HG02938 (cell line): ENCODE measurements at regions not wholly inside any gene's neighbourhood (a gene's known extent, or its start where the extent isn't known, plus 50 kb on each side); places are given as distances from the start of the nearest gene placed in this dataset.

Source experiments
- ATAC-seq: cut with Tn5 transposase; IDR thresholded peaks from one replicate; pipeline ENCODE4 v1.9.1; 2021; ENCODE audit warnings: mild to moderate bottlenecking, moderate library complexity; ENCODE audit not compliant: unreplicated experiment

DNA sequence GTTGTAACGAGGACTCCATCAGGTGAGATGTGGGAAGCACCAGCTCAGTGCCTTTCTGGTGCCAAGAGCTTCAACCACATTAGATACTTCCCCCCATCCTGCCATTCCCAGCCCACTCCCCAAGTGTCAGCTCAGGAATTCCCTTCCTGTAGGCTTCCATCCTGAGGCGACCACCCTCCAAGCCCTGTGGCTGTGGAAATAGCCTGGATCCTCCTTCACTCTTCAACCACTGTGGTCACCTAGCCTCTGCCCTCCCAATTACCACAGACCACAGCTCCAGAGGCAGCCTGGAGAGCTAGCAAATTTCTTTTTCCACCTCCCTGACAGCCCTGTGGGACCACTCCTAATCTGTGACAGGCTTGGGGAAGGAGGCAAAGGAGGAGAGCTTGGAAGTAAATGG is 219.8 kb upstream of the MAP3K1 start:
- ATAC-seq, result no peak

DNA sequence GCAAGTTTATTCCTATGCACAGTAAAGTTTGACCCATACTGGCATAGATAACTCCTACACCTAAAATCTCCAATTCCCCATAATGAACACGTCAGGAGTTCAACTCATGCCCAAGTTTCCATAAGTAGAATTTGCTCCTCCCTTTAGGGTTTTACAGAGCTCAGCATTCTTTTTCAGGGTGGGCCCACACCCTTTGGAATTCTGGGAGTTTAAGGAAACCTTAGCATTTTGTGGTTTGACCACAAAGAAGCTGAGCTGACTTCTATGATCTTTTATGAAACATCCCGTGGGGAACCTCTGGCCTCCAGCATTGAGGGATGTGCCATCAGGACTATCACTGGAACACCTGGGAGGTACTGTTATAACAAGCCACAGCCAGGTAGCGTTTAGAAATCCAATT is 220.6 kb upstream of the MAP3K1 start:
- ATAC-seq, result no peak

DNA sequence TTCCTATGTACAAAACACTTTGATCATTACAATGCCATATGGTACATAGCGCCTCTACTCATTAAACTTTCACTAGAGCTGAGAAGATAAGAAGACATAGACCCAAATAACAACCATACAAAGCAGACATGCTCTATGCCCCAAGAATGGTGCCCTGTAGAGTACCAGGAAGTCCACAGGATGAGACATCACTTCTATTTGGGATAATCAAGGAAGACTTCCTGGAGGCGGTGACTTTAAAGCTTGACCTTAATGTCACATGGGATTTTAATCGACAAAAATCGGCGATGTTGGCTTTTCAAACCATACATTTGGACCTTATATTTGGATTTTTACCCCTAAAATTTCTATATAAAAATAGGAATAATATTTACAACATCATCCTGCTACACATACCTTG is 224.3 kb upstream of the MAP3K1 start:
- ATAC-seq, result no peak

DNA sequence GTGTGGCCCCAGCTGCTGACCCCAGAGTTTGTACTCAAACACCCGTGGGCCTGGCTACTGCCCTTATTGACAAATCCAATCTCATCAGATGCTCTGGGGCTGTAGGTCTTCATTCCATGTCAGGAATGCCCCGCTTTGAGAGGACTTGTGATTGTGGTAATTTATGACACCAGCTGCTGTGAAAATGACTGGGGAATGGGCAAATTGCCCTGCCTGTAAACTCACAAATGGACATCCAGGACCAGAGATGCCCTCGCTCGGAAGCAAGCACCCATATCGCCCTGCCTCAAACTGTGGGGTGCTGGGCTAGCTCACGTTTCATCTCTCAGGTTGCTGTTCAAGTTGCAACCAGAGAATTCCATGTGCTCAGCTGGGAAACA is 225.9 kb upstream of the MAP3K1 start:
- no peak for ATAC-seq

DNA sequence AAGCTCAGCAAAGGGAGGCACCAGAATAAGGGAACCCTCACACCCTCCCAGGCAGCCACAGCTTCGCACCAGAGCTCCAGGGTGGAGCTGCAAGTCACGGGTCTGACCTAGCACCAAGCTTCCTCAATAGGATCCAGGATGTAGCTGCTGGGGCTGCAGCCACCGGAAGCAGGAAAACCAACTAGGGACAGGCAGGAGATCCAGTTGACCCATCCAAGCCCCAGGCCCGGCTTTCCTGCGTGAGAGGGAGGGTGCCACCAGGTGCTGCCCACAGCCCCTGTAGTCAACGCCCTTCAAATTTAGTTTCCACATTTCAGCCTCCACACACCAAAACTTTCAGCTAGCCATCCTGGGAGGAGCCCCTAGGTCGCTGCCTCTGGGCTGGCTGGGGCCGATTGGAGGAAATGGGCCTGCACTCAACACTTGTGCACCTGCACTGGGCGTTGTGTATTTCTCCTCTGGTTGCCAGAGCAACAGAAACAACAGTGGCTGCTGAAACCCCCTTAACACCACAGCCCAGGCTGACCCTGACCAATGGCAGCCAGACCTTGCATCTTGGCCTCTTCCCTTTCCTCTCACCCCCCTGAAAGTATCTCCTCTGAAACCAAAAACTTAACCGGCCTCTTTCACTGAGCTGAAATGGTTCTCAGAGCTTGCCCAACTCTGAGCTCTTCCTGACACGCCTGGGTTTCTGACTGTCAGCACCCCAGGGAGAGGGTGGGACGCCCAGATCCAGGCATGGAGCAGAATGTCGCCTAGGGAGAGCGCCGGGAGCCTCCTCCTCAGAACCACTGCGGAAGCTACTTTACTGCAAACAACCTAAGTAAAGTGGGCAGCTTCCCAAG is 226.5 kb upstream of the MAP3K1 start:
- peak; percentile 99 for ATAC-seq

DNA sequence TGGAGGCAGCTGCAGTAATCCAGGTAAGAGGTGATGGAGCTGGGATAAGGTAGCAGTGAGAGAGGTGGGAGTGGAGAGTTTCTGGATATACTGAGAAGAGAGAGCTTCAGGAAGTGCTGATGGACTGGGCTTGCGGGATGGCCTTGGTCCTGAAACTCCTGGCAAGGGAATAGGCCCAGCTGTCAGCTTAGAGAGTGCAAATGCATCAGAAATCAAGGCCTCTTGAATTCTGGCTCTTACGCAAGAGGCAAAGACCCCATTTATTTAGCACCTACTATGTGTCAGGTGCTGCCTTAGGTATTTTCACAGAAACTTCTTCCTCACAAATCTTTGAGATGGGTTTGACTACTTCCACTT is 227.2 kb upstream of the MAP3K1 start:
- no peak for ATAC-seq

DNA sequence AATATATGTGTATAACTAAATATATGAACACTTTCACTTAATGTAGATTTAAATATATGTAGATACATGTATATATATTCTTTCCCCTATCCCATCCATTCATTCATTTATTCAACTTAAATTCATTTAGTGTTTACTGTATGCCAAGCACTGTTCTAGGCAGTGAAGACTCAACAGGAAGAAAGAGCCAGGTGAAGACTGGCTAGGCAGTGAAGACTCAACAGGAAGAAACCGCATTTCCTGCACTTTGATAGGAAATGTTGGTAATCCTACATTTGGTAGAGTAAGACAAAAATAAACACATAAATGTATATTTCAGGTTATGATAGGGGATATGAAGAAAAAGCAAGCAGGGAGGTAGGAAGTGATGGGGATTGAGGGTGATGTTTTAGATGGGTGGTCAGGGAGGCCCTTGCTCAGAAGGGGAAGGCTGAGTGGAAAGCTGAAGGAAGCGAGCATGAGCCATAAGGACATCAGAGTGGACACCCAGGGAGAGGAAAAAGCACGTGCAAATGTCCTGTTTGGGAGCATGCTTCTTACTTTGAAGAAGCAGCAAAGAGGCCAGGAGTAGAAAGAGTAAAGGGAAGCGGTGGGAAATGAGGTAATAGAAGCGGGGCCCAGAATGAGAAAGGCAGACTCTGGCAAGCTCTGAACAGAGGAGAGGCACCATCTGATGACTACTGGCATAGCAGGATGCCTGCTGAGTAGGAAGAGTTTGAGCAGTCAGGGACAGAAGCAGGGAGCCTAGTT is 227.8 kb upstream of the MAP3K1 start:
- no peak for ATAC-seq

DNA sequence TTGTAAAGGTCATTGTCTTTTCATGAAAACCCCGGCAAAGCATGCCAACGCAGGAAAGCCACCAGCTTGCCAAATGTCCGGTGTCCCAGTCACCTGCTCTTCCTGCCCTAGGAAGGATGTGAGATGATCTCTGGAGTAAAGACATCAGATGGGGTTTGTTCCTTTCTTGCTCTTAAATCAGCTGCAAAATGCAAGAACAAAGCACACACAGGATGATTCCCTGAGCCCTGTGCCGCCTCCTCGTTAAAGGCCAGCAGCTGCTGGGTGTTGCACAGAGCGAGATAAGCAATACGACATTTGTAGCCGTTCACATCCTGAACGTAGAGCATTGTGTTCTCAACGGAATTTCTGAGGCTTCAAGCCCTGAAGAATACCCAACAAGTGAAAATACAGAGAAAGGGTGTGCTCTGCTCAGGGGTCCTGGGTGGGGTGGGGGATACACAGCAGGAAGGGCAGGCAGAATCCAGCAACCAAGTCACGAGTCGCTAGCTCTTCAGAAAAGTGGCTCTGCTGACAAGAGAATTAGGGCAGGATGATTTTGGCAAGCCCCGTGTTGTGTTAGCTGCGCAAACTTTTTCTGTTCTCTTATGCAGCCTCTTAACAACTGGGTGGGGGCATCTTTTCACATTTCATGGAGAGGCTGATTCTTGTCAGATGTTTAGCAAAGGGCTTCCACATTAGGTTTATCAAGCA is 229.2 kb upstream of the MAP3K1 start:
- ATAC-seq, result no peak

DNA sequence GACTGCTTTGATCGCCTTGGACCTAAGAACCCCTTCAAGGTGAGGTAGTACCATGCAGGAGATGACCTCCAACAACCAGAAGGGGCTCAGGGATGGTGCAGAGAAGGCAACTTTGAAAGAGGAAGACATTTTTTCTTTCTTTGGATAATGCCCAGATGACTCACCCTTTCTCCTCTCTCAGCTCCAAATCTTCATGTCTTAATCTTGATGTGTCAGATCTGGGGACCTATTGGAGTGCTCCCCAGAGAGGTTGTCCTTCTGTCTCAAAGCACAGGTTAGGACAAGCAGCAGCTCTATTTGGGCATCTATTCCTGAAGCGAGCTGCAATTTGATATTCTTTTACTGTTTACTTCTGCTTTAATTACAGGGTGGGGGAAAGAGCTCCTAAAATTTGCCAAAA is 229.9 kb upstream of the MAP3K1 start:
- no peak for ATAC-seq

DNA sequence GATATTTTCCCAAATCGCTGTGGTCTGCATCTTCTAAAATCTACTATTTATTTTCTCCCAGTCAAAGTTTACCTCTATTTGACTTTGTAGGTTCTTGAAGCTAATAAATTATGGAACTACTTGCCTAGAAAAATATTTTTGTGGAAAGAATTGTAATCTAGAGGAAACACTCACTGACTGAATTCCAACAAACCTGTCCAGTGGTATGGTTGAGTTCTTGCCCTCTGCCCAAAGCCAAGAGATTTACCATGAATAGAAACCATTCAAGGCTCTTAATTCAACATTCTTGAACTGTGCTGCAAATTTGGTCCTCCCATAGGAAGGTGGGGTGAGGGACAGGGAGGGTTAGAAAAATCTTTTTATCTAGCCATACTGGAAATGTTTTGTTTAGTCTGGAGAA is 233.9 kb upstream of the MAP3K1 start:
- no peak for ATAC-seq

DNA sequence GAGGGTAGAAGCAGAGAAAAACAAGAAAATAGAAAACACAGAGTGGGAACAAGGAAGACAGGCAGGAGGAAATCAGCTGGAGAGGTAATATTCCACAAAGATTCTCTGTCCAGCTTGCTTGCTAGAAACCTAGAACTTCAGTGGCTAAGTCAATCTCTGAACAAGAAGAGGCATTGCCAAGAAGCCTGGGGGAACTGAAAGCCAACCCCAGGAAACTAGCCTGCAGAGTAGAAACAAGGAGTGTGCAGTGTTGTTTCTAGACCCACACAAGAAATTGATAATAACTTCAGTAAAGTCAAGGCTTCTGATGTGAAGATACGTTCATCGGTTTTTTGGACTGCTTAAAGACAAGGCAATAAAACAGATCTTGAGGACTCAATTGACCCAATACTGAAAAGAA is 234.5 kb upstream of the MAP3K1 start:
- ATAC-seq, result no peak

DNA sequence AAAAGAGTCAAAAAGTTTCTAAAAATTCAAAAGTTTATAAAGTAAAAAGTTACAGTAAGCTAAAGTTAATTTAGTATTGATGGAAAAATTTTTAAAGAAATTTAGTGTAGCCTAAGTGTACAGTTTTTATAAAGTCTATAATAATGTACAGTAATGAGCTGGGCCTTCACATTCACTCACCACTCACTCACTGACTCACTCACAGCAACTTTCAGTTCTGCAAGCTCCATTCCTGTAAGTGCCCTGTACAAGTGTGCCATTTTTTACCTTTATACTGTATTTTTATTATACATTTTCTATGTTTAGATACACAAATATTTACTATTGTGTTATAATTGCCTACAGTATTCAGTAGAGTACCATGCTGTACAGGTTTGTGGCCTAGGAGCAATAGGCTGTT is 239.5 kb upstream of the MAP3K1 start:
- no peak for ATAC-seq

DNA sequence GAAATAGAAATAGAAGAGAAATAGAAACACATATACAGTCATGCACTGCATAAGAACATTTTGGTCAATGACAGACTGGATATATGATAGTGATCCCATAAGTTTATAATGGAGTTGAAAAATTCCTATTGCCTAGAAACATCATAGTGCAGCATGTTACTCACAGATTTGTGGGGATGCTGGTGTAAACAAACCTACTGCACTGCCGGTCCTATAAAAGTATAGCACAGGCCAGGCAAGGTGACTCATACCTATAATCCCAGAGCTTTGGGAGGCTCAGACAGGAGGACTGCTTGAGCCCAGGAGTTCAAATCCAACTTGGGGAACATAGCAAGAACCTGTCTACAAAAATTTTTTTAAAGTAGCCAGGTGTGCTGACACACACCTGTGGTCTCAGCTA is 240.6 kb upstream of the MAP3K1 start:
- no peak for ATAC-seq

DNA sequence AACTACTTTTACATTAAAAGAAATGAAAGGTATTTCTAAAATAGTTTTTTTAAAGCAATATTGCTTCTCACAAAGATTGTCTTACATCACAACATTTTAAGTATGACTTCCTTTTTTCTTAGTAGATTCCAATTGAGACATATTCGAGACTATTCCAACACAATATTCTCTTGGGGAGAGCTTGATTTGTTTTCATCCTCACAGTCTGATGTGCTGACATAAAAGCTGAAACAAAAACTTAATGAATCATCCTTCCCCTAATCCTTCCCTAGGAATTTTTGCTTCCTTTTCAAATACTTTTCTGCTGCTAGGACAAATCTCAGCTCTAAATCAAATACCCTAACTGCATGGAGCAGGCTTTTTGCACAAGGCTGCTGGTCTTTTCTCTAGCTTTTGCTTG is 245.8 kb upstream of the MAP3K1 start:
- ATAC-seq, result no peak

DNA sequence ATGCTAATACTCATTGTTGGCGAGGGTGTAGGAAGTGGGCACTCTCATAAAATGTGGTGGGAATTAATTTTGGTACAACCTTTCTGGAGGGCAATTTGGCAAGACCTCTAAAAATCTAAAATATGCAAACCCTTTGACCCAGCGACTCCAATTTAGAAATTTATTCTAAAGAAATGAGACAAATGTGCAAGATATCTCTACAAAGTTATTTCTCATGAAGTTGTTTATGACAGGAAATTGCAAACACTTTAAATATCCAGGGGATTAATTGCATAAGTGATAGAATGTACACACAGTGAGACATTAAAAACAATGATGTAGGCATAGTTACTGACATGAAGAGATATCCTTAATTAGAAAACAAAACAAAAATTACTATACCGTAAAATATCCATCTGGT is 246.3 kb upstream of the MAP3K1 start:
- ATAC-seq, result no peak

DNA sequence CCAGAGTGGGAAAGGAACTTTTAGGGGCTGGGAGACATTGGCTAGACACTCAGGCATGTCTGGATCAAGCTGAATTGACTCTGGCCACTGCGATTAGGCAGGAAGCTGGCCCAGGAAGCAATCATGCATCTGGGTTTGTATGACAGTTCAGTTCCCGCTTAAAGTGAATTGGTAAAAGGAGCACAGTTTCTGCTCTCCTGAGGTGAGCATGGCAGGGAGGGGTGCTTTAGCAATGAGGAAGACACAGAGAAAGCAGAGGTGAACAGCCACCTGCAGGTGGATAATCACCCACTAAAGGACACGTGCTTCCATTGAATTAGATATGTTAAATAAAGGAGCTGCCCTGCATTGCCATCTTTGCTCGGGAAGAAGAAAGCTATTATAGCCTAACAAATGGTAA is 248.1 kb upstream of the MAP3K1 start:
- ATAC-seq, result no peak

DNA sequence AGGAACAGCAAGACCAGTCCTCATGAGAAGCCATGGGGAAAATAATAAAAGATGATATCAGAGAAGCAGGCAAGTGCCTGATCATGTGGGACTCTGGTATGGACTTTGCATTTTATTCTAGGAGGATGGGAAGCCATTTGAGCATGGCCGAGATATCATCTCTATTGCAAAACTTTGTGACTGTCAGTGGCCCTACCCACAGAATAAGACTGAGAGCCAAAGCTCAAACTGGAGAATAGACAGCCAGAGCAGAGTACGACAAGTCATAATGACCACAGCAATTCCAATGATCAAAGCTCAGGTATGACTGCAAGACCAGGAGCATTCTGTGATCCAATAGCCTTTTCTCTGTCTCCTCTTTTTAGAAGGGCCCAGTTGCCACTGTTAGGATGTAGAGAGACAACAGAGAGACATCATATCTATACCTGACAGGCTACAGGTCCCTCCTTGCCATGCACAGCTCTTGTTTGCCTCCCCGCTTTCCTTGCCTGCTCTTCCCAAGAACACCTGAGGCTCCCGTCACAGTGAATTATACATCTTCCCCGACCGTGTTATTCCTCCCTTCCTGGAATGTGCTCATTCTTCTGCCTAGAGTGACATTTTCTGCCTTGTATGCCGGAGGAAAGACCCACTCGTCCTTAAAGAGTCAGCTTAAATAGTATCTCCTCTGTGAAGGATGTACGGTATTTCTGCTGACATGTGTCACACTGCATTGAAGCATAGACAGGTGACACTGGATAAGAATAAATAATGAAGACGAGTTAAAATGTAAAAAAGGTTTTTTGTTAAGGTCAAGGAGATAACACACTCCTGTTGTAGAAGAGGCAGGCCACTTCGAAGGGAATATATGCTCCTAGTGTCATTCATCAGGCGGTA is 248.7 kb upstream of the MAP3K1 start:
- no peak for ATAC-seq

DNA sequence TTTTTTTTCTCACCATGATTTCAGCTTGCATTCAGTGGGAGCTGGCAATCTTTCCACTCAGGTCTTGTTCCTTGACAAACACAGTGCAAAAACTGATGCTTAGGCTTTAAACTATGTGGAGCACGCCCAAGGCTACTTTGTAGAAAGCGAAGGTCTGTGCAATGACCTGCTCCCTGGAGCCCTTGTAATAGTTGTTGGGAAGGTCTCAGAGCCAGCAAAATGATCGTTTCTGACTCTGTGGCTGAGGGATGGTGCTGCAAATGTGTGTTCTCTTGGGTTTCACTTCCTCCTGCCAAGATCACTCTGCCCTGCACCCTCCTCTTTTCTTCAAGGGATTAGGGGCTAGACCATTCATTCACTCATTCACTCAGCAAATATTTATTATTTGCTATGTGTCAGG is 249.7 kb upstream of the MAP3K1 start:
- peak; percentile 49 for ATAC-seq

DNA sequence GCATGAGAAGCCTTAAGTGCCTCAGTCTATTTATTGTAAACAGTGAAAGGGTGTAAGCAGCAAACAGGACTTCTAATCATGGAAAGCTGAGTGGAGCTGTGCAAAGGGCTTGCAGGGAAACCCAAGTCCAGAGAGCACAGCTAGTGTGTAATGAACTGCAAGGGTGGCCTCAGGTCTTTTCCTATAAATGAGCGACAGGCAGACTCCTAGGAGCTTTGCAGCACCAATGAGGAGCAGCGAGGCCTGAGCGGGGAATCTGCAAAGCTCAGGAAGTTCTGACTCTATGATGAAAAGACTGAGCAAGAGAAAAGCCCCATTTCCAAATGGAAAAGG is 250.1 kb upstream of the MAP3K1 start:
- no peak for ATAC-seq

DNA sequence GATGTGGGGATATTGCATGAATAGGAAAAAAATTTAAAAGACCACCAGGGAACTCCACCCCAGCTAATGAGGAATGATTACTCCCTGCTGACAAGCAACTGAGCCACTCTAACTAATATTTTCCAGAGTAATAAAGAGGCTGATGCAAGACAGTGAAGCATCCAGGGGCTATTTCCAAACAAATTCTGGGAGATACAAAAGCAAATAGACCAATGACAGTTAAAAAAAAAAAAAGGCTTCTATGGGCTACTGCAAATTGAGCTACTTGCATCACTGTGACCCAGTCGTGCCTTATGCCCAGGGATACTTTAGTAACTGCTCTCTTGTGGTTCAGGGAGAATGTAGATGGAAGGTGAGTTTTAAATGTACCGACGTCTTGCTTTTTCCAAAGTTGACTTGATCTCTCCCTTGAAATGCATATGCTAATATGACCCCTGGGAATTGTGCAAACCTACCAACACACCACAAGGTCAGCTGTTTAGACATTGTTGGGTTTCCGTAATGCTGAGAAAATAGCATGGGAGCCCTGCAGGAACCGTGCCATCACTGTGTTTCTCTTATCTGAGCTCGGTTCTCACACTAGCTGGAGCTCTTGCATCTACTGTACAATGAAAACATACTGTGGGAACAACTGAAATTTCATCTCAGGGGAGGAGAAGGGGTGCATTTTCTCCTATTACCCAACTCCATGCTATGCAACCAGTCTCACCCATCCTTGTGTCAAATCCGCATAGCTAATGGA is 250.6 kb upstream of the MAP3K1 start:
- ATAC-seq, result no peak

DNA sequence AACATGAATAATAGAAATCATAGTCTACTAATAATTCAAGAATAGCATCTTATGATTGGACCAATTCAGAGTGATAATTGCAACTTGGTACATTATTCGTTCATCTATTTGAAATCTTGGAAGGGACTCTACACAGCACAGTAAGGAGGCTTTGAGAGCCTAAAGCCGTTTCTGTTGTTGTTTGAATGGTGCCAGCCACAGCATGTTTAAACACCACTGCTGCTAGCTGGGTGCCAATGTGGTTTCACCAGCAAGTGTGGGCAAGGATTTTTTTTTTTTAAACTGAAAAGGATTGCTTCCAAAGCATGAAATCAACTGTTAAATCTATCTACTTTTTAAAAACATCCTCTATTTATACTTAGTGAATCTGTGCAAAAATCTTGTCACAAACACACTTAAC is 253.9 kb upstream of the MAP3K1 start:
- ATAC-seq, result no peak
